GM19025 (cell line): ENCODE measurements at regions not wholly inside any gene's neighbourhood (a gene's known extent, or its start where the extent isn't known, plus 50 kb on each side); places are given as distances from the start of the nearest gene placed in this dataset.

ENCODE experiments used
- ATAC-seq: cut with Tn5 transposase; IDR thresholded peaks from one replicate; pipeline ENCODE4 v1.9.1; 2021; ENCODE audit warnings: mild to moderate bottlenecking, low read depth, moderate library complexity; ENCODE audit not compliant: unreplicated experiment

DNA sequence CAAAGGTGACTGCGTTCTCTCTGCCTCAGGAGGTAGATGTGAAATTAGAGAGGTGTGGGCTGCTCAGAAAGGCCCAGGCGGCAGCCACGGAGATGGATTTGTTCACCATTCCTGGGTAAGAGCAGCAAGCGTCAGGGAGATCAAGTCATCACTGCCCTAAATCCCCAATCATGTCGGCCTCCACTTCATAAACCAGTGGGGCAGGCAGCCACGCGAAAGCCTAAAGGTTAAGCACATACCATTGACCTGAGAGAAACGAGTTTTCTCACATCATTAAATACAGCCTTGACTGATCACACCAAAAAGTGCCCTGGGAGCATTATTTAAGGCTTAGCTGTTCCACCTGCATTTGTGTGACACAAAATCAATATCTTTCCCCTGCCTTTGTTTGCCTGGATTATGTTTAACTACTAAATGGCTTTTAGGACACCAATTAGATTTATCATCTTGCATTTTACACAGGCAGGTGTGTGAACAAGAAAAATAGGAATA is 50.7 kb upstream of the FOXB1 start:
- ATAC-seq, result no peak

GRCh38 chr15:59952960-59953359 is 51.2 kb upstream of the FOXB1 start:
- ATAC-seq, result no peak

- ATAC-seq, result no peak
These were observed 53.3 kb upstream of the FOXB1 start for GRCh38 chr15:59950603-59951388.

GRCh38 chr15:59948924-59949613 is 55.0 kb upstream of the FOXB1 start:
- ATAC-seq, result no peak

DNA sequence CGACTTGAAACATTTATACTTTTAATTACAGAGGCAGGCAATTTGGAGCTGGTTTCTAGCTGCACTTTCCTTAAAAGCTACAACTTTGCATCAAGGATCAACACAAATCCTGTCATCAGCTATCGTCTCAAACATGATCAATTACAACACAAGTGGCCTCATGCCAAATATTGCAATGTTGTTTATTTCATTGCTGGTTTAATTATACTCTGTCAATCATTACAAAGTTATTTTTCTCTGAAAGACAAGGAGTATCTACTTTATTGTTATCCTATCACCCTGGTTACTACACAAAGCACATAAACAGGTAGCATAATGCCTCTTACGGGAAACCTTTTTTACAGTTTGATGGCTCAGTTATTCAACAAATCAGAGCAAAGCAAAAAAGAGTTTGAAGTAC is 58.0 kb upstream of the FOXB1 start:
- no peak for ATAC-seq

DNA sequence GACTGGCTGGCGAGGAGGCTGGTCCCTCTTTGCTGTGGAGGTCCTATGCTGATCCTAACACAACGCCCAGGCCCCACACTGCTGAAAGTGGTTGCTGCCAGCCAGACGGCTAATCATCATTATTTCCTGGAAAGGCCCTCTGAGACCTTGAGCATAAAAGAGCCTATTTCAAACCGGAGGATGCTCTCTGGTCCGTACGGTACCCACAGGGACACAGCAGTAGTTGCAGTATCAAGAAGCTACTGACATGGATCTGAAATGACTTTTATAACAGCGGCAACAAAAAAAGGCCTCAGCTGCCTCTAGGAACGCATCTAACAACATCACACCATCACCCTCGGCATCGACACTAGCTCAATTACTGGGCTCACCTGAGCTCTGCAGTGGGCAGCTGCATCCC is 59.1 kb upstream of the FOXB1 start:
- no peak for ATAC-seq

- ATAC-seq, result no peak
These were observed 62.5 kb upstream of the FOXB1 start for GRCh38 chr15:59941612-59942011.

DNA sequence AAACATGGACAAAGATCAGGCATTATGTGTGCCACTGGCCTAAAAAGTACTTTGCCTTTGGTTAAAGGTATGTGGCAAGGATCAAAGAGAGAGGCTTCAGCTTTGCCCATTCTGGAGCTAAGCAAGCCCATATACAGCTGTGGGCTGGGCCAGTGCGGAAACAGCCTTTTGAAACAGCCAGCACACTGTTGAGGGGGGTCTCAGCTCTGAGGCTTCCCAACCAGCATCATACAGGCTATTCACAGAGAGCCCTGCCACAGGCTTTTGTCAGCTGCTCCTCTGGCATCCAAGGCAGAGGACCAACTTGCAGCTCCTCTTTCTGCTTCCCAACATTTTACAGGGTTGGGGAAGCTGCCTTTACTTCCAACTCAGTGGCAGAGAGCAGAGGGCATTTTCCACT is 63.2 kb upstream of the FOXB1 start:
- ATAC-seq, result no peak

DNA sequence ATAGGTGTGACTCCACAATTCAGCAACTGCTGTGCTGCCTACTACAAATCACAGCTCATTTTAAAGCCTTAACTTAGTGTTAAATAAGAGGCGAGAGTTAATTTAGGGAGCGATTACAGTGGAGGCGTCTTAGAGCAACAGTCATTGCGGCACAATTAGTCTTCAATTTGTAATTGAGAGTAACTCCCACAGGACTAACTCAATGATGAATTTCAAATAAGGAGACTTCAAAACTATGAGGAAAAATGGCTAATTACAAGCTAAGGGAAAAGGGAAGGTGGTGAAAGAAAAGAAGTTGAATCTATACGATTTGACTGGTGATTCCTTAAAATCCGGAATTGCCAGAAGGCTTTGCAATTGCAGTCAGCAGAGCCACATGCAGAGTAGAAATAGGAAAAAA is 63.7 kb upstream of the FOXB1 start:
- ATAC-seq, result no peak

DNA sequence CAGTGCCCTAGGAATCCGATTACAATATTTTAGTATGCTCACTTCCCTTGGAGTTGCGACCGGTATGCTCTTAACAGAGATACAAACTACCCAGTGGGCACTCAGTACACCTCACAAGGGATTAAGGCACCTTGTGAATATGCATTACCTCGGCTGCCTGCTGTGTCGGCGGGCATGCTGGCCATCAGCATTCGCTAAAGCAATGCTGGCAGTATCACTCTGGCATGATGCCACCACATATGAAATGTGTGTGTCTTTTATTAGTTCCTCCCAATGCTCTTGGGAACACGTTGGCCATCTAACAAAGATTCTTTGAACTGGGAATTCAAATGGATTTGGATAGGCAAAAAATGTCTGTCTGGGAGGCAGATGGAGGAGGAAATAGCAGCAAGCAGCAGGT is 67.4 kb upstream of the FOXB1 start:
- ATAC-seq, result no peak

DNA sequence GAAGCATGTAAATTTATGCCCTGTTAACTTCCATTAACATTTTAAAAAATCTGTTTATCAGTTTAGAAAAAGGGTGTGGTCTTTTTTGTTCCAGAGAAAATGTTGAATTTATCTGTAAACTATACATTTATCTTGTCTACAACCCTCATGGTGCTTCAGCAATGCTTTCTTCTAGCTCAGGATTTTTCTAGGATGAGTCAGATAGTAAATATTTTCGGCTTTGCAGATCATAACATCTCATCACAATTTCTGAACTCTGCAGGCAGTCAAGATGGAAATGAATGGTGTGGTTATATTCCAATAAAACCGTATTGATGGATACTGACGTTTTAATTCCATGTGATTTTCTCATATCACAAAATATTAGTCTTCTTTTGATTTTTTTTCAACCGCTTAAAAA is 70.5 kb upstream of the FOXB1 start:
- ATAC-seq, result no peak

GRCh38 chr15:59931646-59932261 is 72.4 kb upstream of the FOXB1 start:
- no peak for ATAC-seq

- ATAC-seq, result no peak
These were observed 79.1 kb upstream of the FOXB1 start for GRCh38 chr15:59924812-59925522.

DNA sequence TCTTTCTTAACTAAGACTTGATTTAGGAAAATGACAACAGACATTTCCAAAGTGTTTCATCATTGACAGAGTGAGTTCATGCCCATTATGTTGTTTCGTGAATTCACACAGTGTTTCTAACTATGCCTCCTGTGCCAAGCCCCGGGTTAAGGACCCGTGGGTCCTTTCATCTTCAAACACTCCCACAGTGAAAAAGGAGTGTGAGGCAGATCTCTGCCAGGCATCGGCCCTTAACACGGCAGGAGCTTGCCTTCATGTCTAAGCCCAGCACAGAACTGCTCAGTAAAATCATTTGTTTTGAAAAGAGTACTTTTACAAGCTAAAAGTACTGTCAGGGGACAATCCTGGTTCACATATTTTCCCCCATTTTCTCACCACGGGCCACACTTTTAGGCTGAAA is 80.0 kb upstream of the FOXB1 start:
- no peak for ATAC-seq

DNA sequence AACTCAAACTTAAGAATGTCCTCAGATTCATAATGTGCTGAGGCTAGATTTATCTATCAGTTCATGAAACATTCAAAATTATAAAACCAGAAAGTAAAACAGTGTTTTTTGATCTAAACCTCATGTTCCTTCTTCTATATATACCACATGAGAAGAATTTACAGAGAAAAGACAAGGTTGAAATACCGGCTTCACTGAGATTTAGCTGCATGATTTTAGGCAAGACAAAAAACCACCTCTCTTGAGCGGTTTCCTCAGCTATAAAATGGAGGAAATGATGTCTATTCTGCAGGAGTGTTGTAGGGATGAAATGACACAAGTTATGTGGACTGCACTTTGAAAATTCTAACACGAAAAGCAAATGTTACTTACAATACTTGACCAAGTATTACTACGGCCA is 80.6 kb upstream of the FOXB1 start:
- no peak for ATAC-seq

DNA sequence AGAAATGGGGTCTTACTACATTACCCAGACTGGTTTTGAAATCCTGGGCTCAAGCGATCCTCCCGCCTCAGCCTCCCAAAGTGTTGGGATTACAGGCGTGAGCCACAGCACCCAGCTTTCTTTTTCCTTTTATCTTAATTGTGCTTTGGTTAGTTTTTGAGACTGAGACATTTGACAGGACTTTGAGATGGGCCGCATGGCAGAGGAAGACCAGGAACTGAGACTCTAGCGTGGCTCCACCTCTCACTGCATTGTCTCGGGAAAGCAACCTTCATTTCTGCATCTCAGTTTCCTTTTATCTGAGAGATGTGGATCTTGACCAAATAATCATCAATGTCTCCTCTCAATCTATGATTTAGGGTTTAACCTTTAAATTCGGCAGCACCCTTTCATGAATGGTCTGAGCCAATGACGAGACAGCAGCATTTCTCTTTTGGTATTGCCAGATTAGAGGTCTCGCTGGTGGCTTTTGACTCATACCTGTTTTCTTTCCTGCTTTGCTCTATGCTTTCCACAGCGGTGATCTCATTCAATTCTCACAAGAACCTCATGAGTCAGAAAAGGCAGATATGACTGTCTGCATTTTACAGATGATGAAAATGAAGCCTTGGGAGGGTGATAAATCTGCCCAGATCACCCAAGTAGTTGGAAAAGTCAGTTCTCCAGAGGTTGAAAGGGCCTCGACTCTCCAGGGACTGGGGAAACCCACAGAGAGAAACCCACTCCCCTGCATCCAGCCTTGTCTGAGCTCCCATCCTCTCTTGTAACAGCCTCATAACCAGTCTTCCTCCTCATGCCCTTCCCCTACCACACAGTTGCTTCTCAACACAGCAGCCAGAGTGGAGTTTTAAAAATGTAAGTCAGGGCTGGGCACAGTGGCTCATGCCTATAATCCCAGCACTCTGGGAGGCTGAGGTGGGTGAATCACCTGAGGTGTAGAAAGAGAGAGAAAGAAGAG is 84.8 kb upstream of the FOXB1 start:
- ATAC-seq, result peak; percentile 84

GRCh38 chr15:59917504-59918157 is 86.5 kb upstream of the FOXB1 start:
- peak; percentile 65 for ATAC-seq

GRCh38 chr15:59906046-59906445 is 98.1 kb upstream of the FOXB1 start:
- ATAC-seq, result no peak

DNA sequence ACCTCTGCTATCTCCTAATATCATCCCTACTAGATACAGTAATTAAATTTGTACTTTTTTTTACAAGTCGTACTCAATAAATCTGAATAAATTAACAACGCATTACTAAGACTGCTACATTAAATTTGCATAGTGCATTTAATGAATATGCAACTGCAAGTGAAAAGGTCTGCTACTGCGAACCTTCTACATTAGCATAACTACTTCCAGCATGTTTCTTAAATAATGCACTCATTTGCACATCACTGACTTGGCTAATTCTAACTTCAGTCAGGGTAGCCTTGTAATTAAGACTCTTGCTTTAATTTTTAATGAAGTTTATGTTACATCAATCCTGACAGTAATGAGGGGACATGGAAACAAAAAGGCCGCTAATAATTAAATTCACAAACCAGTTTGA is 98.9 kb upstream of the FOXB1 start:
- ATAC-seq, result no peak
